Panc1 (cell line): ENCODE measurements at regions not wholly inside any gene's neighbourhood (a gene's known extent, or its start where the extent isn't known, plus 50 kb on each side); places are given as distances from the start of the nearest gene placed in this dataset.

Source experiments
- ATAC-seq: fragments of 200-7000 bp; cut with Tn5 transposase; 2 replicates; pipeline ENCODE4 v1.9.1; 2020; ENCODE audit warnings: mild to moderate bottlenecking, moderate library complexity
- BruUV-seq: library from RNA; stranded (reverse); fragments of 400-500 nt; replicated peaks from 2 replicates; lab custom pipeline; 2021; lab: Mats Ljungman, UMichigan
- CTCF ChIA-PET: fragments of 300-600 bp; sonication (Branson Sonifier 250); formaldehyde crosslinking; loops from one replicate; lab custom pipeline; 2022; ENCODE audit warnings: antibody characterized with exemption; lab: Charles Lee
- POLR2A ChIA-PET: fragments of 300-600 bp; sonication (Branson Sonifier 250); formaldehyde crosslinking; loops from one replicate; lab custom pipeline; 2022; ENCODE audit warnings: antibody characterized with exemption; lab: Charles Lee
- DNase-seq: peaks from one replicate; pipeline ENCODE4 v3.0.0-alpha.2; 2010; ENCODE audit warnings: low read depth, low spot score
- H3K27ac ChIP-seq: 2 replicates; pipeline ENCODE4 v1.5.1; 2011; ENCODE audit warnings: mild to moderate bottlenecking, low read length, inconsistent platforms
- H3K27me3 ChIP-seq: fragments of 200-500 bp; sonication (Bioruptor generic); 2 replicates; pipeline ENCODE4 v1.6.0; 2014; ENCODE audit warnings: low read length, inconsistent platforms; ENCODE audit not compliant: control insufficient read depth, insufficient read depth
- H3K36me3 ChIP-seq: fragments of 200-500 bp; sonication (Bioruptor generic); 2 replicates; pipeline ENCODE4 v1.5.1; 2014; ENCODE audit warnings: inconsistent platforms, mild to moderate bottlenecking, low read length, moderate library complexity; ENCODE audit not compliant: control insufficient read depth, insufficient read depth
- H3K4me1 ChIP-seq: 2 replicates; pipeline ENCODE4 v1.5.1; 2011; ENCODE audit warnings: inconsistent platforms, mild to moderate bottlenecking, low read length, moderate library complexity; ENCODE audit not compliant: control insufficient read depth, insufficient read depth
- H3K4me3 ChIP-seq, 2 experiments: 2 replicates each; pipeline ENCODE4 v1.5.1; 2011 to 2012; ENCODE audit warnings: low read depth in 2 of 2, low read length in 2 of 2, mild to moderate bottlenecking in 2 of 2, inconsistent platforms in 1 of 2, moderate library complexity in 1 of 2
- H3K9me3 ChIP-seq: fragments of 200-500 bp; sonication (Bioruptor generic); 2 replicates; pipeline ENCODE4 v1.5.1; 2014; ENCODE audit warnings: low read depth, mild to moderate bottlenecking, inconsistent platforms, low read length, moderate library complexity; ENCODE audit not compliant: control insufficient read depth, insufficient read depth
- CTCF ChIP-seq: fragments of 450-650 bp; IDR thresholded peaks from 2 replicates; pipeline ENCODE4 v1.5.1; 2017; ENCODE audit warnings: mild to moderate bottlenecking
- POLR2AphosphoS5 ChIP-seq: IDR thresholded peaks from 2 replicates; pipeline ENCODE4 v1.6.1; 2012; ENCODE audit warnings: mild to moderate bottlenecking, low read depth, low read length, moderate library complexity
- REST ChIP-seq, 2 experiments: IDR thresholded peaks; 2 replicates each; pipeline ENCODE4 v1.6.1; 2011 to 2012; ENCODE audit warnings: low read depth in 2 of 2, control low read depth in 1 of 2, low read length in 1 of 2, mild to moderate bottlenecking in 1 of 2, moderate library complexity in 1 of 2; ENCODE audit not compliant: insufficient read depth in 1 of 2
- SIN3A ChIP-seq: IDR thresholded peaks from 2 replicates; pipeline ENCODE4 v1.6.1; 2012; ENCODE audit warnings: low read depth, mild to moderate bottlenecking, low read length, moderate library complexity, borderline replicate concordance; ENCODE audit not compliant: insufficient read depth
- TCF7L2 ChIP-seq: IDR thresholded peaks from 2 replicates; pipeline ENCODE4 v1.6.1; 2011; ENCODE audit warnings: mild to moderate bottlenecking, low read depth, low read length, inconsistent platforms
- in situ Hi-C: cut with HindIII; loops from 2 replicates; pipeline ENCODE4 v1.10.0; 2016; ENCODE audit warnings: low sequenced_read_pairs, low pct_unique_long_range_greater_than_20kb
- intact Hi-C: fragments of 100-400 bp; cut with micrococcal nuclease; formaldehyde crosslinking; loops from one replicate; pipeline ENCODE4 v1.10.0; 2022; ENCODE audit not compliant: unreplicated experiment

GRCh38 chr2:34241905-34242762 is 643.0 kb upstream of the FAM98A start:
- H3K9me3 ChIP-seq, result no peaks in the 10 kb centered on the region
- POLR2A ChIA-PET, result no interaction called here
- no peak overlapping the region for H3K4me3 ChIP-seq
- H3K27ac ChIP-seq, result no peak overlapping the region
- no peaks in the 10 kb centered on the region for H3K36me3 ChIP-seq
- ATAC-seq (no peak), DNase-seq (no peak)
- CTCF ChIA-PET, result no interaction called here
- intact Hi-C loops, result no loop called here
- in situ Hi-C loops, result no loop called here
- H3K27me3 ChIP-seq, result no peaks in the 10 kb centered on the region
- BruUV-seq, result no TSS peak
- TF ChIP-seq POLR2AphosphoS5 (no peak), SIN3A (no peak), TCF7L2 (no peak), CTCF (no peak), REST (IDR thresholded peaks at IDR 0.05; ENCODE audit: insufficient read depth in 1 of 2, low read depth in 2 of 2, low read length in 1 of 2) (no peak)
- no peaks in the 10 kb centered on the region for H3K4me1 ChIP-seq

DNA sequence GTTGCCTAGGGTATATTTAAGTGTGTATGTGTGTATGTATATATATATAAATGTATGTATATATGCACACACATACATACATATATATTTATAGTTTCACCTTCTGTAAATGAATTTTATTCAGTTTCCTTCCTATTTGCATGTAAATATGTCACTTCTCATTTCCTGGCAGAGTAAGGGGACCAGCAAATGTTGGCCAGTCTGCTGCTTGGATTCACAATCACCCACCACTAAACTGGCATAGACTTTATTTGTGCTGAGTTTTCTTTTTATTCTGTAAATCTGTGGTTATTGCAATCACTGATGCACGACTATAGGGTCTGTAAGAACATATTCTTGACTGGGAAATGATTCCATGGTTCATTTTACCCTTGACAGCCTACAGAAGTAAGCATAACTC is 640.4 kb upstream of the FAM98A start:
- ChIA-PET POLR2A (no interaction called here), CTCF (no interaction called here)
- H3K27me3 ChIP-seq, result no peaks in the 10 kb centered on the region
- ATAC-seq, result no peak
- DNase-seq, result no peak
- H3K4me1 ChIP-seq, result no peaks in the 10 kb centered on the region
- in situ Hi-C loops, result no loop called here
- H3K27ac ChIP-seq, result no peak overlapping the region
- H3K36me3 ChIP-seq, result no peaks in the 10 kb centered on the region
- no peak for TF ChIP-seq CTCF
- no peak for TF ChIP-seq POLR2AphosphoS5
- TF ChIP-seq SIN3A, result no peak
- TF ChIP-seq REST (IDR thresholded peaks at IDR 0.05; ENCODE audit: insufficient read depth in 1 of 2, low read depth in 2 of 2, low read length in 1 of 2), result no peak
- TF ChIP-seq TCF7L2, result no peak
- no peak overlapping the region for H3K4me3 ChIP-seq
- H3K9me3 ChIP-seq, result no peaks in the 10 kb centered on the region
- no TSS peak for BruUV-seq
- intact Hi-C loops, result no loop called here
